ENCODE measurements at regions not wholly inside any gene's neighbourhood (a gene's known extent, or its start where the extent isn't known, plus 50 kb on each side); places are given as distances from the start of the nearest gene placed in this dataset.

GRCh38 chr20:57061051-57061900 lies 205.2 kb downstream of the BMP7 start:
- peak; percentile 68 to 69 for DNase-seq (ENCODE audit: low read depth in 1 of 2, low spot score in 2 of 2)
- Histone ChIP-seq H3K4me3 (no peak overlapping the region), H3K9me3 (replicated peaks) (no peaks in the 10 kb centered on the region), H3K36me3 (no peaks in the 10 kb centered on the region), H3K27me3 (replicated peaks) (no peaks in the 10 kb centered on the region), H3K27ac (0 out of 2 replicates have a peak overlapping the region, but pooled peaks have one; percentile 4), H3K4me1 (replicated peaks) (peaks cover 47% of the 10 kb centered on the region)

- no peaks in the 10 kb centered on the region for H3K36me3 ChIP-seq
- no peaks in the 10 kb centered on the region; the same call in 1 of the 2 replicates for H3K9me3 ChIP-seq (replicated peaks)
- H3K27ac ChIP-seq, result no peak overlapping the region
- H3K4me3 ChIP-seq, result no peak overlapping the region
- H3K4me1 ChIP-seq (replicated peaks), result peaks cover 47% of the 10 kb centered on the region
- no peak for DNase-seq (ENCODE audit: low read depth in 1 of 2, low spot score in 2 of 2)
- no peaks in the 10 kb centered on the region for H3K27me3 ChIP-seq (replicated peaks)
Observed at GRCh38 chr20:57062241-57062640, 204.2 kb downstream of the BMP7 start.

GRCh38 chr20:57062696-57063270 lies 203.7 kb downstream of the BMP7 start:
- DNase-seq (ENCODE audit: low read depth in 1 of 2, low spot score in 2 of 2), result no peak
- H3K9me3 ChIP-seq (replicated peaks), result no peaks in the 10 kb centered on the region; the same call in 1 of the 2 replicates
- H3K4me1 ChIP-seq (replicated peaks), result peaks cover 49% of the 10 kb centered on the region
- no peaks in the 10 kb centered on the region for H3K36me3 ChIP-seq
- H3K4me3 ChIP-seq, result no peak overlapping the region
- H3K27ac ChIP-seq, result no peak overlapping the region
- H3K27me3 ChIP-seq (replicated peaks), result no peaks in the 10 kb centered on the region

GRCh38 chr20:57064836-57065235 lies 201.6 kb downstream of the BMP7 start:
- Histone ChIP-seq H3K9me3 (replicated peaks) (no peaks in the 10 kb centered on the region; the same call in 1 of the 2 replicates), H3K27me3 (replicated peaks) (no peaks in the 10 kb centered on the region), H3K4me1 (replicated peaks) (peaks cover 51% of the 10 kb centered on the region), H3K27ac (peak overlapping the region; percentile 94), H3K4me3 (no peak overlapping the region), H3K36me3 (no peaks in the 10 kb centered on the region)
- no peak for DNase-seq (ENCODE audit: low read depth in 1 of 2, low spot score in 2 of 2)

- peak overlapping the region; percentile 94 for H3K27ac ChIP-seq
- H3K4me1 ChIP-seq (replicated peaks), result peaks cover 50% of the 10 kb centered on the region
- peak overlapping the region; percentile 13 for H3K4me3 ChIP-seq
- peak; percentile 77 to 86 for DNase-seq (ENCODE audit: low read depth in 1 of 2, low spot score in 2 of 2)
- no peaks in the 10 kb centered on the region for H3K27me3 ChIP-seq (replicated peaks)
- no peaks in the 10 kb centered on the region; the same call in 1 of the 2 replicates for H3K9me3 ChIP-seq (replicated peaks)
- no peaks in the 10 kb centered on the region for H3K36me3 ChIP-seq
Observed at GRCh38 chr20:57065646-57066045, 200.8 kb downstream of the BMP7 start.

- H3K9me3 ChIP-seq (replicated peaks), result no peaks in the 10 kb centered on the region; the same call in 1 of the 2 replicates
- DNase-seq (ENCODE audit: low read depth in 1 of 2, low spot score in 2 of 2), result peak in 1 of 2 experiments; percentile 81
- peak overlapping the region; percentile 13 for H3K4me3 ChIP-seq
- no peaks in the 10 kb centered on the region for H3K27me3 ChIP-seq (replicated peaks)
- no peaks in the 10 kb centered on the region for H3K36me3 ChIP-seq
- peaks cover 50% of the 10 kb centered on the region for H3K4me1 ChIP-seq (replicated peaks)
- peak overlapping the region; percentile 94 for H3K27ac ChIP-seq
Observed at GRCh38 chr20:57066126-57066900, 200.1 kb downstream of the BMP7 start.

- no peaks in the 10 kb centered on the region; the same call in 1 of the 2 replicates for H3K9me3 ChIP-seq (replicated peaks)
- DNase-seq (ENCODE audit: low read depth in 1 of 2, low spot score in 2 of 2), result no peak
Observed at GRCh38 chr20:57069442-57069841, 197.0 kb downstream of the BMP7 start.

GRCh38 chr20:57070296-57070695 lies 196.1 kb downstream of the BMP7 start:
- no peaks in the 10 kb centered on the region for H3K27me3 ChIP-seq (replicated peaks)
- H3K9me3 ChIP-seq (replicated peaks), result no peaks in the 10 kb centered on the region; the same call in 1 of the 2 replicates
- peaks cover 48% of the 10 kb centered on the region for H3K4me1 ChIP-seq (replicated peaks)
- DNase-seq (ENCODE audit: low read depth in 1 of 2, low spot score in 2 of 2), result no peak
- no peaks in the 10 kb centered on the region for H3K36me3 ChIP-seq
- no peak overlapping the region for H3K27ac ChIP-seq
- H3K4me3 ChIP-seq, result no peak overlapping the region

More at GRCh38 chr20:57069442-57069841, 197.0 kb downstream of the BMP7 start:
- Histone ChIP-seq H3K4me3 (no peak overlapping the region), H3K4me1 (replicated peaks) (peaks cover 57% of the 10 kb centered on the region), H3K27ac (no peak overlapping the region), H3K36me3 (no peaks in the 10 kb centered on the region), H3K27me3 (replicated peaks) (no peaks in the 10 kb centered on the region)

- Histone ChIP-seq H3K36me3 (no peaks in the 10 kb centered on the region), H3K27me3 (replicated peaks) (no peaks in the 10 kb centered on the region), H3K9me3 (replicated peaks) (no peaks in the 10 kb centered on the region; the same call in 1 of the 2 replicates), H3K27ac (no peak overlapping the region; the same call in 1 of the 2 replicates), H3K4me1 (replicated peaks) (peaks cover 46% of the 10 kb centered on the region), H3K4me3 (no peak overlapping the region)
- peak in 1 of 2 experiments; percentile 51 for DNase-seq (ENCODE audit: low read depth in 1 of 2, low spot score in 2 of 2)
Observed at GRCh38 chr20:57071283-57071731, 195.1 kb downstream of the BMP7 start.

- Histone ChIP-seq H3K9me3 (replicated peaks) (no peaks in the 10 kb centered on the region), H3K4me3 (no peak overlapping the region), H3K36me3 (no peaks in the 10 kb centered on the region), H3K27ac (no peak overlapping the region; the same call in 1 of the 2 replicates), H3K4me1 (replicated peaks) (peaks cover 46% of the 10 kb centered on the region), H3K27me3 (replicated peaks) (no peaks in the 10 kb centered on the region)
- DNase-seq (ENCODE audit: low read depth in 1 of 2, low spot score in 2 of 2), result no peak
Observed at GRCh38 chr20:57071954-57072583, 194.4 kb downstream of the BMP7 start.

GRCh38 chr20:57073402-57073801 lies 193.0 kb downstream of the BMP7 start:
- no peak for DNase-seq (ENCODE audit: low read depth in 1 of 2, low spot score in 2 of 2)
- peaks cover 2% of the 10 kb centered on the region for H3K9me3 ChIP-seq (replicated peaks)
- H3K27ac ChIP-seq, result no peak overlapping the region
- H3K36me3 ChIP-seq, result no peaks in the 10 kb centered on the region
- peaks cover 40% of the 10 kb centered on the region for H3K4me1 ChIP-seq (replicated peaks)
- no peaks in the 10 kb centered on the region for H3K27me3 ChIP-seq (replicated peaks)
- no peak overlapping the region for H3K4me3 ChIP-seq

GRCh38 chr20:57074386-57074785 lies 192.1 kb downstream of the BMP7 start:
- Histone ChIP-seq H3K4me3 (no peak overlapping the region), H3K9me3 (replicated peaks) (peaks cover 8% of the 10 kb centered on the region), H3K27ac (no peak overlapping the region), H3K4me1 (replicated peaks) (peaks cover 46% of the 10 kb centered on the region), H3K36me3 (no peaks in the 10 kb centered on the region), H3K27me3 (replicated peaks) (no peaks in the 10 kb centered on the region)
- no peak for DNase-seq (ENCODE audit: low read depth in 1 of 2, low spot score in 2 of 2)

- Histone ChIP-seq H3K27me3 (replicated peaks) (no peaks in the 10 kb centered on the region), H3K4me3 (no peak overlapping the region), H3K9me3 (replicated peaks) (peaks cover 8% of the 10 kb centered on the region), H3K27ac (no peak overlapping the region), H3K4me1 (replicated peaks) (peaks cover 53% of the 10 kb centered on the region), H3K36me3 (no peaks in the 10 kb centered on the region)
- DNase-seq (ENCODE audit: low read depth in 1 of 2, low spot score in 2 of 2), result no peak
Observed at GRCh38 chr20:57075181-57075580, 191.3 kb downstream of the BMP7 start.

Data from SJSA1 (cell line).